ENCODE measurements at regions not wholly inside any gene's neighbourhood (a gene's known extent, or its start where the extent isn't known, plus 50 kb on each side); places are given as distances from the start of the nearest gene placed in this dataset.

DNA sequence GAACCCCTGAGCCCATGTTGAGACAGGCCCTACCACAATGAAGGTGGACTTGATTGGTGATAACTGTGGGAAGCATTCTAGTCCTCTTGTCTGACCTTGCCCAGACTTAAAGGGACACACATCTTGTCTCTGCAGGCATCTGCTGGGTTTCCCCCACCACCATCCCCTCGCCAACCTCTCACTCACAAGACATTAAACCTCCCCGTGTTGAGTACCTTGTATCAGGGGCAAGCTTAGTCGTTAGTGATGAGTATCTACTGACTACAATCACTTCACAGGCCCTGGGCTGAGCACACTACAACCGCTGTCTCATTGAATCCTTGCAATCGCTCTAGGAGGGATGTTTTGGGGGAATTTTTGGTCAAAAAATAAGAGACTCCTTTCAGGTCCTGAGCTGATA, 86.0 kb downstream of the ICOS start:
- TF ChIP-seq CTCF (IDR thresholded peaks at IDR 0.05 in 4 of 5, conservative IDR thresholded peaks at IDR 0.05 in 1 of 5) (no peak), POLR2A (IDR thresholded peaks at IDR 0.05) (no peak)
